ENCODE measurements at regions not wholly inside any gene's neighbourhood (a gene's known extent, or its start where the extent isn't known, plus 50 kb on each side); places are given as distances from the start of the nearest gene placed in this dataset.
"Not testable (repeated sequence)": the region's sequence is repeated elsewhere in the genome, so short reads cannot be mapped to it uniquely, and the experiment has no call there.

DNA sequence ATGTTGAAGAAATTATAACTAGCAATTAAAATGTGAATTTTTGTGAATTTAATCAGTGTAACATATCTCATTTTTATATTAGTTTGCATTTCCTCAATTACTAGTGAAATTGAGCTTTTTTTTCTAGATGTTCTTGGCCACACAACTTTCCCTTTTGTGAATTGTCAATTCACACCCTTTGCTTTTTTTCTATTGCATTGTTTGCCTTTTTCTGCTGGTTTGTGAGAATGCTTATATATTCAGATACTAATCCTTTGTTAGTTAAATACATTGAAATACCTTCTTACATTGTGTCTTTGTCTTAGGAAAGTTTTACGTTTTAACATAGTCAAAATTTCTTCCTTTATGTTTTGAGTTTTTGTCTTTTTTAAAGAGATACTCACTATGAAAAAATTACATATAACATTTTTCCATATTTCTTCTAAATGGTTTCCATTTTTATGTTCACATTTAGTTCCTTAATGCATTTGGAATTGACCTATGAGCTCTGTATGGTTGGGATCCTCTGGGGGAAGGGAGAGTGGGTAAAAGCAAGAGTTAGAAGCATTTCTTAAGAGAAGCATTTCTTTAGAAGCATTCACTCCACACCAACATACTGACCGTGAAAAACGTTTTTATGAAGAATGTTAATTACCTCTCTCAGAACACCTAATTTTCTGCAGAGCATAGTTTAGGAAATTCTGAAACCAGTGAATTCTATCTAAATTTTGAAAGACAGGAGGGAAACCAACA is 126.0 kb downstream of the CAPZA3 start:
- DNase-seq = no peak
- Histone ChIP-seq H3K9me3 (replicated peaks) (0 out of 2 replicates have a peak, but pooled peaks cover 4% of the 10 kb centered on the region), H3K4me1 (no peaks in the 10 kb centered on the region), H3K4me3 (no peak overlapping the region), H3K36me3 (no peaks in the 10 kb centered on the region), H3K27me3 (no peaks in the 10 kb centered on the region), H3K27ac (no peak overlapping the region)

DNA sequence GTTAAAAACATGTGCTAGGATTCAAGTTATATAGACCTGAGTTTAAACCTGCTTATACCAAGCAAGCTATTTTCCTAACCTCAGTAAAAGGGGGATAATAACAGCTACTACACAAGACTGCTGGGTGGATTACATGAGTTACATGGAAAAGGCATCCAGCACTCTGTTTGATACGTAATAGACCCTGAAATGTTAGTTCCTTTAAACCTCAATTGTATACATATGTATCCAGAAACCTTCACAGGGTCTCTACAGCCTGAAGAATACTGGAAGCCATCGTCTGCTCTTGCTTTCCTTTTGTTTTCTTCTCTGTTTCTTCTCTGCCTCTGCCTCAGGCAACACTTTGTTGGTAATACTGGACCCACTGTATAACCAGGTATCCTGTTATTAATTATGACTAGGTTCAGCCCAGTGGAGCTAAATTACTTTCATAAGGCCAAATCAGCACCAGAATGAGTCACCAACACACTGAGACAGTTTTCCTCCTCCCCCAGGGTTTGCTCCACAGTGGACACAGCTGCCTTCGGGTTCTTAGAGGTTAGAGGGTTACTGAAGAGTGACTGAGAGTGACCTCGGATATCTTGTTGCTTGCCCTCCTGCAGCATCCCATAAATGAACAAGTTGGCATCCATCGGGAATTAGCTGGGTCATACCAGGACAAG is 127.1 kb downstream of the CAPZA3 start:
- Histone ChIP-seq H3K4me3 (no peak overlapping the region), H3K4me1 (no peaks in the 10 kb centered on the region), H3K36me3 (no peaks in the 10 kb centered on the region), H3K27ac (no peak overlapping the region), H3K9me3 (replicated peaks) (0 out of 2 replicates have a peak, but pooled peaks cover 4% of the 10 kb centered on the region), H3K27me3 (no peaks in the 10 kb centered on the region)
- peak in 1 of 2 experiments; percentile 23 for DNase-seq

DNA sequence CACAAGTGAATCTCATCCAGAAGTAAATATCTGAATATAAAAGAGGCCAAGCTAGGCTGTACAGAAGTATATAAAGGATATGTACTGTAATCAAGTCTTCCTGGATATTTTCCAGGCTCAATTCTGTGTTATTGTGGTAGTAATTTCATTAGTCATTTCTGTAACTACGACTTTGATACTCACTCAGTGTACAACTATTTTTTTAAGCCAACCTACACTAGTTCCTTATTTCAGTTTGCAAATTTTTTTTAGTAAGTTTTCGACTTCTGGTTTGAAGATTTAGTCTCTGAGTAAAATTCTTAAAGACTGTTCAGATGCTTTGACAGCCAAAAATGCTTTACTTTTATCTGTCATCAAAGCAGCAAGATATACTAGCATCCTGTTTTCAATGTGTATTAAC is 130.8 kb downstream of the CAPZA3 start:
- Histone ChIP-seq H3K27ac (no peak overlapping the region), H3K36me3 (no peaks in the 10 kb centered on the region), H3K9me3 (replicated peaks) (no peaks in the 10 kb centered on the region), H3K27me3 (no peaks in the 10 kb centered on the region), H3K4me1 (no peaks in the 10 kb centered on the region), H3K4me3 (no peak overlapping the region)
- DNase-seq = no peak

DNA sequence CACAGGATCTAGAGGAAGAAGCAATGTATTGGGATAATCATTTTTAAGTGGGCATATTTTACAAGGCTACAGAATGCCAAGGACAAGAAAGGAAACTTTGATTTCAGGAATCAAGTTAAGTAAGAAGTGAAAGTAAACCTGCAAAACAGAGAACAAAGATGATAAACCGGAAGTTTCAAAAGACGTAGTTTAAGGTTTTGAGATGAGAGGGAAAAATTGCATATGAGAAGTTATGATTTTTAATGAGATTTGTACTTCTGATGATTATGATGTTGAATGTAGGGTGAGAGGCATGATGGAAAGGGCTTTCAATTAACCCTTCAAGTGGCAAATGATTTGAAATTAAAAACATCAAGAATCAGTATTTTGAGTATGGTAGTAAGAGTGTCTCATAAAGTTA is 134.9 kb downstream of the CAPZA3 start:
- H3K27me3 ChIP-seq = no peaks in the 10 kb centered on the region
- H3K4me3 ChIP-seq = no peak overlapping the region
- H3K36me3 ChIP-seq = no peaks in the 10 kb centered on the region
- no peak overlapping the region for H3K27ac ChIP-seq
- DNase-seq = no peak
- H3K4me1 ChIP-seq = no peaks in the 10 kb centered on the region
- H3K9me3 ChIP-seq (replicated peaks) = no peaks in the 10 kb centered on the region

DNA sequence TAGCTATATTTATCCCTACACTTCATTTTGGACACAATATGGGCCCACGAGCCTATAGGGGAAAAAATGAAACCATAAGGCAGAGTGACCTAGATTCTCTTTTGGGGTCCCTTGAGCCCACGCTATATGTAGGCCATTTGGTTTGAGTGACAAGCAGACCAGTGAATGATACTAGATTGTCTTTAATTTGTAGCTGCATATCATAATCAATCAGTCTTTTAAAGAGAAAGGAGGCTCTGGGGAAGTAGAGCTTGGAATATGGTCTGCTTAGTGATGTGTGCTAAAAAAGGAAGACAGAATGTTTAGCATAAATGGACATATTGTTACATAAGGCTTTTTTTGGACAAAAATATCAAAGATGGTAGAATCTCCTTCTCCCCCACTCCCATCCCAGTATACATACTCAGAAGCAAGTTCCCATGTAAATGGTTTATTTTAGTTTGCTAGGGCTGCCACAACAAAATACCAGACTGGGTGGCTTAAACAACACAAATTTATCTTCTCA is 140.8 kb downstream of the CAPZA3 start:
- no peaks in the 10 kb centered on the region for H3K27me3 ChIP-seq
- H3K27ac ChIP-seq = no peak overlapping the region
- DNase-seq = no peak
- H3K9me3 ChIP-seq (replicated peaks) = no peaks in the 10 kb centered on the region
- H3K4me1 ChIP-seq = no peaks in the 10 kb centered on the region
- no peak overlapping the region for H3K4me3 ChIP-seq
- H3K36me3 ChIP-seq = no peaks in the 10 kb centered on the region

DNA sequence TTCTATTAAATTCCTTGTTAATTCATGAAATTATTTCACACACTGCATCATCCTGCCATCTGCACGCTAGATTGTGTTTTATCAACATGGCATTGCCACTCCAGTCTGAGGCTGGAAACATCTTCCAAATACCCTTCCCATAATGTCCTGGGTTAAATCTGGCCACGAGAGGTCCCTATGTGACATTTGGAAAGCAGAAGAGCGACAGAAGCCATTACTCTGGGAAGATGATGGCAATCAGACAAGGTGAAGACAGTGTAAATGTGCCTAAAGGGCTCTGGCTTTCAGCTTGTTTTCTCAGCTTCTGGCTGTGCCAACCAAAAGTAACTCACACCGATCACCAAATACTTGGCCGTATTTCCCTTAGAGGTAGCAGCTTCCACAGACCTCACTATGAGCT is 144.8 kb downstream of the CAPZA3 start:
- Histone ChIP-seq H3K27me3 (no peaks in the 10 kb centered on the region), H3K9me3 (replicated peaks) (no peaks in the 10 kb centered on the region), H3K36me3 (no peaks in the 10 kb centered on the region), H3K4me1 (no peaks in the 10 kb centered on the region), H3K4me3 (no peak overlapping the region), H3K27ac (no peak overlapping the region)
- no peak for DNase-seq

DNA sequence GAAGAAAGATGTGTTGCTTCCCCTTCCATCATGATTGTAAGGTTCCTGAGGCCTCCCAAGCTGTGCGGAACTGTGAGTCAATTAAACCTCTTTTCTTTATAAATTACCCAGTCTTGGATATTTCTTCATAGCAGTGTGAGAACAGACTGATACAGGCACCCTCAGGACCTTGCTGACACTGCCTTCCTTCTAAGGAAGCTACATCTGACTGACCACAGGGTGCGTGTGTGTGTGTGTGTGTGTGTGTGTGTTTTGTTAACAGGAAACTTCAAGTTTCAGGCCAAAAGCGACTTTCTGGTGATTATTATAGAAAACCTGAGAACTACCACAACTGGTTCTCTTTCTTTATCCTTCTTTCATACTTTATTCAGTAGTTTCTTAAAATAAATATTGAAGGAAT is 149.0 kb downstream of the CAPZA3 start:
- no peak for DNase-seq
- Histone ChIP-seq H3K4me1 (no peaks in the 10 kb centered on the region), H3K36me3 (no peaks in the 10 kb centered on the region), H3K9me3 (replicated peaks) (no peaks in the 10 kb centered on the region), H3K27ac (no peak overlapping the region), H3K27me3 (no peaks in the 10 kb centered on the region), H3K4me3 (no peak overlapping the region)

DNA sequence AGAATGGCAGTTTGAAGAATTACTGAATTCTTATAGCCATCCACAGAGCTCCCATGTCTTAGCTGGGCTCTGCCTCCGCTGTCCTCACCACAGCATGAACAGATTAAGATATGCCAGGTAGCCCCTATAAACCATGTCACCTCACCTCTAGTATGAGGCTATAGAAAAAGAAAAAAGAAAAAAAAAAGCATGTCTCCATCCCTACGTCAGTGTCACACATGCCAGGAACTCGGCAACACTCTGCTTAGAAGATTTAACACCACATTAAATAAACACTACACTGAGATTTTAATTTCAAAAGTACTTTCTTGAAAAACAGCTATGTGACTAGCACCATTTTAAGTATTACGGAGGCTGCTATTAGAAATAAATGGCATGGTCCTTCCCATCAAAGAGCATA is 149.4 kb downstream of the CAPZA3 start:
- no peaks in the 10 kb centered on the region for H3K9me3 ChIP-seq (replicated peaks)
- no peaks in the 10 kb centered on the region for H3K4me1 ChIP-seq
- no peak for DNase-seq

DNA sequence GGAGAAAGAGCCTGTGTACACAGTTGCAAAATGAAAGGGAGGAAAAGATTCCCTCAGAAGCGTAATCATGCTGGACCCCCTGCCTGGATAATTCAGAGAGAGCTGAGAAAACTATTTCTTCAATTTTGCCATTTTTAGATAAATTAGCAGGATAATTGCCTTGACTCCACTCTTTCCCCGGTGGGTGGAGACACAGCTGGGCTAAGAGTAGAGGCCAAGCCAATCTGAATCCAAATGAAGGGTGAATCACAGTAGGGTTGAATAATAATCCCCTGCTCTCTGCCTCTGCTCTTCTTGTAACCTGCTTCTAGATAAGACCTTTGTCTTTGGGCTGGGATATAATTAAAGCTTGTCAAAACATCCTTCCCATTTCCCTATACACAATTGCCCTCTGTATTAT is 150.1 kb downstream of the CAPZA3 start:
- H3K9me3 ChIP-seq (replicated peaks) = no peaks in the 10 kb centered on the region
- H3K4me3 ChIP-seq = no peak overlapping the region
- no peaks in the 10 kb centered on the region for H3K27me3 ChIP-seq
- DNase-seq = no peak
- H3K27ac ChIP-seq = no peak overlapping the region
- H3K36me3 ChIP-seq = no peaks in the 10 kb centered on the region
- H3K4me1 ChIP-seq = no peaks in the 10 kb centered on the region

More for the DNA sequence above, 149.4 kb downstream of the CAPZA3 start:
- Histone ChIP-seq H3K27ac (no peak overlapping the region), H3K27me3 (no peaks in the 10 kb centered on the region), H3K4me3 (no peak overlapping the region), H3K36me3 (no peaks in the 10 kb centered on the region)

DNA sequence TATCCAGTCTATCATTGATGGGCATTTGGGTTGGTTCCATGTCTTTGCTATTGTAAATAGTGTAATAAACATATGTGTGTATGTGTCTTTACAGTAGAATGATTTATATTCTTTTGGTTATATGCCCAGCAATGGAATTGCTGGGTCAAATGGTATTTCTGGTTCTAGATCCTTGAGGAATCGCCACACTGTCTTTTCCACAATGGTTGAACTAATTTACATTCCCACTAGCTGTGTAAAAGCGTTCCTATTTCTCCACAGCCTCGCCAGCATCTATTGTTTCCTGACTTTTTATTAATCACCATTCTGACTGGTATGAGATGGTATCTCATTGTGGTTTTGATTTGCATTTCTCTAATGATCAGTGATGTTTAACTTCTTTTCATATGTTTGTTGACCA is 152.7 kb downstream of the CAPZA3 start:
- not testable (repeated sequence) for H3K4me3 ChIP-seq; H3K27ac ChIP-seq; H3K36me3 ChIP-seq; H3K27me3 ChIP-seq; H3K4me1 ChIP-seq; H3K9me3 ChIP-seq (replicated peaks); DNase-seq

DNA sequence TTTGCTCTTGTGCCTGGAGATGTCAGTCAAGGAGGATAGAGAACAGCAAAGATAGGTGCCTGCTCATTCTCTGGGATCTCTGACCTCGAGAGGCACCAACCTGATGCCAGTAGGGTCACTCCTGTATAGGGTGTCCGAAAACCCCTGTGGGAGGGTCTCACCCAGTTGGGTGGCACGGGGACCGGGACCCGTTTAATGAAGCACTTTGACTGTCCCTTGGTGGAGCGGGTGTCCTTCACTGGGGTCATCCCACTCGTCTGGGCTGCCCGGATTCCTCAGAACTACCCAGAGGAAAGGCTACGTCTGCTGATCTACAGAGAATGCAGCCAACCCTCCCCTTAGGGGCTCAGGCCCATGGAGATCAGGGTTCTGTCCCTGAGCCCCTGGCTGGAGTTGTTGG is 157.6 kb downstream of the CAPZA3 start:
- Histone ChIP-seq H3K4me3 (no peak overlapping the region), H3K36me3 (no peaks in the 10 kb centered on the region), H3K27me3 (no peaks in the 10 kb centered on the region), H3K4me1 (peaks cover 3% of the 10 kb centered on the region; the same call in 1 of the 2 replicates), H3K9me3 (replicated peaks) (no peaks in the 10 kb centered on the region; the same call in 1 of the 2 replicates), H3K27ac (no peak overlapping the region)
- DNase-seq = no peak

DNA sequence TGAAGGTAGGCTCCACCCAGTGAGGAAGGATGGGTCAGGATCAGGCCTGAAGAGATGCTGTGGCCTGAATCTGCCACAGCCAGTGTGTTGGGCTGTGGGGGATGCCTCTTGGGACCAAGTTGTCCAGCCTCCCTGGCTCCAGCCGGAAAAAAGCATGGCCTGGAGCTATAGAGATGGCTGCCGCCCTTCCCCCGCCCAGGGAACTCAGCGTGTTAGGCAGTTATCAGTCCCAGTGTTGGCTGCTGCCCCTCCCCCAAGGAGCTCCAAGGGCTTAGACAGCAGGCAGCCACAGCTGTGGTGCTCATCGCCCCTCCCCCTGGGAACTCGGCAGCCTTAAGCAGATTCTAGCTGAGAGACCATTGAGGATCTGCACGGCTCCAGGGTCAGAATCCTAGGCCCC is 158.0 kb downstream of the CAPZA3 start:
- H3K9me3 ChIP-seq (replicated peaks) = no peaks in the 10 kb centered on the region; the same call in 1 of the 2 replicates
- H3K4me1 ChIP-seq = peaks cover 3% of the 10 kb centered on the region; the same call in 1 of the 2 replicates
- H3K27ac ChIP-seq = no peak overlapping the region
- peak; percentile 86 to 87 for DNase-seq
- no peaks in the 10 kb centered on the region for H3K27me3 ChIP-seq
- H3K4me3 ChIP-seq = peak overlapping the region; percentile 14; the same call in 1 of the 2 replicates
- H3K36me3 ChIP-seq = no peaks in the 10 kb centered on the region

DNA sequence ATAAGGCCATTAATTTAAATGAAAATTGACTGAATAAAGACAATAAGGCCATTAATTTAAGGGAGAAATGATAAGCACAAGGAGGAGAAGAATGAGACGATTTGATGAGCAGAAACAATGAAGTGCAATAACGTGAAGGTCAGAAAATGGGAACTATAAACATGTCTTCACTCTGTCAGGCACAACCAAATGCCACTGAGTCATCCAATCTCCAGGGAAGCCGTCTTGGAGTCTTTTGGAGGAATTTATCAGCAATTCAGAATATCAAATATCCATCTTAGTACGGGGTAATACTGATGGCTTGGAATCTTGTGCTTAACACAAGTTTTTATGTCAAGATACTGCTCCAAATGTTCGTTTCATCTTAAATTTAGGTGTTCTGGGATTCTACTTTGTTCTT is 159.9 kb downstream of the CAPZA3 start:
- no peak overlapping the region for H3K27ac ChIP-seq
- H3K27me3 ChIP-seq = no peaks in the 10 kb centered on the region
- no peaks in the 10 kb centered on the region; the same call in 1 of the 2 replicates for H3K9me3 ChIP-seq (replicated peaks)
- no peaks in the 10 kb centered on the region for H3K36me3 ChIP-seq
- H3K4me1 ChIP-seq = peaks cover 3% of the 10 kb centered on the region; the same call in 1 of the 2 replicates
- H3K4me3 ChIP-seq = no peak overlapping the region
- no peak for DNase-seq

DNA sequence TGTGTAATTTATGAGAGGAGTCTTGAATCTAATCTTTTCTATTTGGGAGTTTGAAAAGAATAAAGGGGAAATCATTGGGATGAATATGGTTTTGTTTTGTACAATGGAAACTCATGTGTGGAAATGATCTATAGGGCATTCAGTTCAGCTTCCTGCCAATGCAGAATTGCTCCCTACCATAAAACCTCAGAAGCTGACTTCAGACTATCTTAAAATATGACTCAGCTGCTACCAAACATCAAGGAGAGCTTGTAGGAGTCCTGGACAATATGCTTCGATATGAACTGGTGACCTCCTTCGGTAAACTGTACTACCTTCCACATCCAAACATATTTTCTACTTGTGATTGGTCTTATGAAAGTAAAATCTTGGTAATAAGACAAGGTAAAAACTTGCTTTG is 160.6 kb downstream of the CAPZA3 start:
- Histone ChIP-seq H3K27ac (no peak overlapping the region), H3K36me3 (no peaks in the 10 kb centered on the region), H3K4me3 (no peak overlapping the region), H3K9me3 (replicated peaks) (no peaks in the 10 kb centered on the region; the same call in 1 of the 2 replicates), H3K4me1 (peaks cover 3% of the 10 kb centered on the region; the same call in 1 of the 2 replicates), H3K27me3 (no peaks in the 10 kb centered on the region)
- DNase-seq = no peak

DNA sequence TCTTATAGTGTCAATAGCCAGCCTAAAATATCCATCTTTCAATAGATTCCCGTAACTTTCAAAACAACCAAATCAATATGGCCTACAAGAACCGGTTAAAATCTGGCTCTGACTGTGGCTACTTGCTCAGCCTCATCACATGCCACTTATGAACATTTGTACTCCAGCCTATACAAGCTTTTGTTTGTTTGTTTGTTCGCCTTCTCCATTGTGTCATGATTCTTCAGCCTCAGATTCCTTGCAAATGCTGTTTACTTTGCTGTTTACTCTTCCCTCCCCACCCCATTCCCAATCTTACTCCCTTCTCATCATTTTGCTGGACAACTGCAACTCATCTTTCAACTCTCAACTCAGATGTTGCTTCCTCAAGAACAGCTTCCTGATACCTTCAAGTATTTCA is 161.2 kb downstream of the CAPZA3 start:
- Histone ChIP-seq H3K27me3 (no peaks in the 10 kb centered on the region), H3K4me3 (no peak overlapping the region), H3K36me3 (no peaks in the 10 kb centered on the region), H3K27ac (no peak overlapping the region), H3K4me1 (peaks cover 3% of the 10 kb centered on the region; the same call in 1 of the 2 replicates), H3K9me3 (replicated peaks) (no peaks in the 10 kb centered on the region; the same call in 1 of the 2 replicates)
- no peak for DNase-seq
